ENCODE measurements at regions not wholly inside any gene's neighbourhood (a gene's known extent, or its start where the extent isn't known, plus 50 kb on each side); places are given as distances from the start of the nearest gene placed in this dataset.

- DNase-seq = no peak
- no peak for ATAC-seq
- Histone ChIP-seq H3K9me3 (no peaks in the 10 kb centered on the region), H3K4me1 (no peaks in the 10 kb centered on the region), H3K27me3 (no peaks in the 10 kb centered on the region), H3K4me3 (no peak overlapping the region), H3K36me3 (no peaks in the 10 kb centered on the region), H3K27ac (no peak overlapping the region)
- no peak for FAIRE-seq
- TF ChIP-seq CTCF (IDR thresholded peaks at IDR 0.05) = no peak
- intact Hi-C loops (cut with DNase I) = no loop called here
- 91 to 93% methylated on average over 3 of the region's 3 CpGs for WGBS, 2 donors
Observed at GRCh38 chr14:83992857-83993256, 1537.1 kb upstream of the FLRT2 start.

GRCh38 chr14:83993545-83993944 lies 1536.4 kb upstream of the FLRT2 start:
- Histone ChIP-seq H3K27me3 (no peaks in the 10 kb centered on the region), H3K9me3 (no peaks in the 10 kb centered on the region), H3K4me1 (no peaks in the 10 kb centered on the region), H3K27ac (no peak overlapping the region), H3K36me3 (no peaks in the 10 kb centered on the region), H3K4me3 (no peak overlapping the region)
- FAIRE-seq = no peak
- WGBS, 2 donors = 82 to 90% methylated on average over 2 of the region's 2 CpGs
- intact Hi-C loops (cut with DNase I) = no loop called here
- no peak for TF ChIP-seq CTCF (IDR thresholded peaks at IDR 0.05)
- no peak for ATAC-seq
- DNase-seq = no peak

- no peak for DNase-seq
- no peaks in the 10 kb centered on the region for H3K36me3 ChIP-seq
- FAIRE-seq = no peak
- no peaks in the 10 kb centered on the region for H3K9me3 ChIP-seq
- no peak for TF ChIP-seq CTCF (IDR thresholded peaks at IDR 0.05)
- 83 to 85% methylated on average over 2 of the region's 2 CpGs for WGBS, 2 donors
- no peak for ATAC-seq
- no peaks in the 10 kb centered on the region for H3K27me3 ChIP-seq
- H3K27ac ChIP-seq = no peak overlapping the region
- H3K4me1 ChIP-seq = no peaks in the 10 kb centered on the region
- intact Hi-C loops (cut with DNase I) = no loop called here
- H3K4me3 ChIP-seq = no peak overlapping the region
Observed at GRCh38 chr14:83994020-83994419, 1535.9 kb upstream of the FLRT2 start.

- intact Hi-C loops (cut with DNase I) = no loop called here
- Histone ChIP-seq H3K4me3 (no peak overlapping the region), H3K36me3 (no peaks in the 10 kb centered on the region), H3K4me1 (peaks cover 0 to 4% (median 0%) of the 10 kb centered on the region in 3 donors), H3K9me3 (no peaks in the 10 kb centered on the region), H3K27me3 (no peaks in the 10 kb centered on the region), H3K27ac (no peak overlapping the region)
- ATAC-seq (no peak), DNase-seq (no peak), FAIRE-seq (no peak)
- TF ChIP-seq CTCF (IDR thresholded peaks at IDR 0.05) = no peak
- WGBS, 2 donors = 93 to 95% methylated on average over 3 of the region's 3 CpGs
Observed at GRCh38 chr14:84001023-84001422, 1528.9 kb upstream of the FLRT2 start.

- no peak for ATAC-seq
- FAIRE-seq = no peak
- Histone ChIP-seq H3K4me3 (no peak overlapping the region), H3K36me3 (no peaks in the 10 kb centered on the region), H3K27me3 (no peaks in the 10 kb centered on the region), H3K4me1 (peaks cover 0 to 14% (median 0%) of the 10 kb centered on the region in 3 donors), H3K9me3 (no peaks in the 10 kb centered on the region), H3K27ac (no peak overlapping the region)
- TF ChIP-seq CTCF (IDR thresholded peaks at IDR 0.05) = no peak
- DNase-seq = no peak
- intact Hi-C loops (cut with DNase I) = no loop called here
Observed at GRCh38 chr14:84003346-84003745, 1526.6 kb upstream of the FLRT2 start.
